IMR-90 (cell line): ENCODE measurements at regions not wholly inside any gene's neighbourhood (a gene's known extent, or its start where the extent isn't known, plus 50 kb on each side); places are given as distances from the start of the nearest gene placed in this dataset.

Experiments
- CEBPB ChIP-seq: IDR thresholded peaks from 2 replicates; pipeline ENCODE4 v1.6.1; 2012; ENCODE audit warnings: low read depth, low read length, improper control_type of control experiment
- CTCF ChIP-seq: conservative IDR thresholded peaks from 2 replicates; pipeline ENCODE4 v1.5.1; 2012; ENCODE audit warnings: mild to moderate bottlenecking, low read depth, low read length, improper control_type of control experiment
- FOS ChIP-seq: fragments of 150-350 bp; IDR thresholded peaks from 2 replicates; pipeline ENCODE4 v1.6.1; 2016; ENCODE audit warnings: low read depth, low read length
- MXI1 ChIP-seq: IDR thresholded peaks from 2 replicates; pipeline ENCODE4 v1.6.1; 2012; ENCODE audit warnings: low read depth, mild to moderate bottlenecking, low read length, moderate library complexity, borderline replicate concordance
- POLR2A ChIP-seq: IDR thresholded peaks from 2 replicates; pipeline ENCODE4 v1.6.1; 2012; ENCODE audit warnings: mild to moderate bottlenecking, low read depth, low read length
- RAD21 ChIP-seq: IDR thresholded peaks from 2 replicates; pipeline ENCODE4 v1.6.1; 2012; ENCODE audit warnings: low read length, improper control_type of control experiment
- RCOR1 ChIP-seq: IDR thresholded peaks from 2 replicates; pipeline ENCODE4 v1.6.1; 2012; ENCODE audit warnings: mild to moderate bottlenecking, low read length, improper control_type of control experiment; ENCODE audit not compliant: insufficient replicate concordance
- RFX5 ChIP-seq: IDR thresholded peaks from 2 replicates; pipeline ENCODE4 v1.8.0; 2012; ENCODE audit warnings: low read depth, mild to moderate bottlenecking, low read length, moderate library complexity
- SMC3 ChIP-seq: fragments of 150-350 bp; IDR thresholded peaks from 2 replicates; pipeline ENCODE4 v1.6.1; 2016; ENCODE audit warnings: low read depth, mild to moderate bottlenecking, antibody characterized with exemption, low read length, moderate library complexity
- USF2 ChIP-seq: fragments of 150-350 bp; IDR thresholded peaks from 2 replicates; pipeline ENCODE4 v1.6.1; 2017; ENCODE audit warnings: mild to moderate bottlenecking, antibody characterized with exemption, low read length, low read depth

GRCh38 chr3:193915613-193916012 is 220.3 kb upstream of the HES1 start:
- no peak for TF ChIP-seq CTCF
- TF ChIP-seq RAD21: no peak
- TF ChIP-seq POLR2A: no peak
- TF ChIP-seq RFX5: no peak
- TF ChIP-seq CEBPB: no peak
- no peak for TF ChIP-seq USF2
- TF ChIP-seq FOS: no peak
- TF ChIP-seq SMC3: no peak
- no peak for TF ChIP-seq RCOR1
- TF ChIP-seq MXI1: no peak
